A549 (cell line): ENCODE measurements at regions not wholly inside any gene's neighbourhood (a gene's known extent, or its start where the extent isn't known, plus 50 kb on each side); places are given as distances from the start of the nearest gene placed in this dataset.

ENCODE experiments used
- ATAC-seq, 2 experiments: fragments of 200-7000 bp in 1 of 2; fragments of >200 bp in 1 of 2; cut with Nextera tagmentation in 1 of 2; cut with Tn5 transposase in 1 of 2; 3 replicates each; pipeline versions ENCODE4 v1.8.0 to v1.9.1; 2018 to 2020; ENCODE audit warnings: mild to moderate bottlenecking in 1 of 2, moderate library complexity in 1 of 2
- CTCF ChIA-PET: fragments of 300-600 bp; sonication (Branson Sonifier 250); formaldehyde crosslinking; extraction: SDS; loops from one replicate; lab custom pipeline; 2021; ENCODE audit warnings: antibody characterized with exemption, inconsistent platforms; lab: Yijun Ruan, JAX
- POLR2A ChIA-PET: fragments of 350-600 bp; formaldehyde crosslinking; extraction: SDS; loops from one replicate; lab custom pipeline; 2021; ENCODE audit warnings: antibody characterized with exemption, inconsistent platforms; lab: Yijun Ruan, JAX
- DNase-seq, 2 experiments: peaks; one replicate each; pipeline versions ENCODE4 v3.0.0 to v3.0.0-alpha.2; 2011 to 2016; ENCODE audit warnings: low read depth in 1 of 2, low spot score in 1 of 2
- FAIRE-seq: peaks from 2 replicates; lab custom pipeline; 2011; peaks lifted over from hg19 to GRCh38; lab: Jason Lieb, UNC
- H3K27ac ChIP-seq, 2 experiments: fragments of >200 bp; sonication (Bioruptor Twin); formaldehyde crosslinking; 3 replicates each; pipeline ENCODE4 v1.5.1; 2016 to 2017
- H3K4me1 ChIP-seq: fragments of >200 bp; sonication (Bioruptor Twin); formaldehyde crosslinking; 3 replicates; pipeline ENCODE4 v1.6.1; 2016
- H3K4me2 ChIP-seq: fragments of >200 bp; sonication (Bioruptor Twin); formaldehyde crosslinking; 3 replicates; pipeline ENCODE4 v1.6.1; 2016
- H3K4me3 ChIP-seq: fragments of >200 bp; sonication (Bioruptor Twin); formaldehyde crosslinking; 3 replicates; pipeline ENCODE4 v1.5.1; 2016
- H3K9me3 ChIP-seq: fragments of >200 bp; sonication (Bioruptor Twin); formaldehyde crosslinking; 3 replicates; pipeline ENCODE4 v1.6.1; 2016
- ATOH8 ChIP-seq: fragments of 250-450 bp; sonication (Bioruptor Pico); IDR thresholded peaks from 2 replicates; pipeline ENCODE4 v1.5.0; 2020; ENCODE audit warnings: low read depth, mild to moderate bottlenecking, moderate library complexity
- BCL3 ChIP-seq: fragments of >200 bp; sonication (Bioruptor Twin); formaldehyde crosslinking; IDR thresholded peaks from 3 replicates; pipeline ENCODE4 v1.6.1; 2016
- CHD2 ChIP-seq: fragments of 150-350 bp; IDR thresholded peaks from 2 replicates; pipeline ENCODE4 v1.6.1; 2014; ENCODE audit warnings: low read length; ENCODE audit not compliant: partially characterized antibody
- CHD4 ChIP-seq: fragments of 200-600 bp; sonication (generic); IDR thresholded peaks from 2 replicates; pipeline ENCODE4 v1.6.1; 2016; ENCODE audit warnings: antibody characterized with exemption, mild to moderate bottlenecking, borderline replicate concordance
- EHMT2 ChIP-seq: fragments of 200-600 bp; sonication (generic); IDR thresholded peaks from 2 replicates; pipeline ENCODE4 v1.6.1; 2016; ENCODE audit warnings: antibody characterized with exemption, low read depth, mild to moderate bottlenecking, moderate library complexity
- FOXS1 ChIP-seq: fragments of 250-450 bp; sonication (Bioruptor Pico); IDR thresholded peaks from 2 replicates; pipeline ENCODE4 v1.5.0; 2020; ENCODE audit warnings: mild to moderate bottlenecking, moderate library complexity
- GATA3 ChIP-seq: IDR thresholded peaks from 2 replicates; pipeline ENCODE4 v1.6.1; 2012; ENCODE audit warnings: borderline replicate concordance
- HES2 ChIP-seq: fragments of >200 bp; sonication (Bioruptor Twin); formaldehyde crosslinking; IDR thresholded peaks from 2 replicates; pipeline ENCODE4 v1.6.1; 2016
- HEYL ChIP-seq: fragments of 250-450 bp; sonication (Bioruptor Pico); IDR thresholded peaks from 2 replicates; pipeline ENCODE4 v1.8.0; 2021; ENCODE audit warnings: mild to moderate bottlenecking, moderate library complexity
- HMGXB4 ChIP-seq: fragments of 250-450 bp; sonication (Bioruptor Pico); IDR thresholded peaks from 2 replicates; pipeline ENCODE4 v1.5.0; 2021; ENCODE audit warnings: mild to moderate bottlenecking, moderate library complexity, borderline replicate concordance
- HOXA7 ChIP-seq: fragments of 250-450 bp; sonication (Bioruptor Pico); IDR thresholded peaks from 2 replicates; pipeline ENCODE4 v1.5.0; 2020; ENCODE audit warnings: mild to moderate bottlenecking, moderate library complexity
- HOXB13 ChIP-seq: fragments of 250-450 bp; sonication (Bioruptor Pico); IDR thresholded peaks from 2 replicates; pipeline ENCODE4 v1.5.0; 2020; ENCODE audit warnings: low read depth, mild to moderate bottlenecking, moderate library complexity
- JUN ChIP-seq, 2 experiments: fragments of >200 bp; sonication (Bioruptor Twin); formaldehyde crosslinking; IDR thresholded peaks; 2 replicates in 1 of 2; 3 replicates in 1 of 2; pipeline ENCODE4 v1.6.1; 2016 to 2017
- KDM5A ChIP-seq: fragments of 200-600 bp; sonication (generic); IDR thresholded peaks from 2 replicates; pipeline ENCODE4 v1.6.1; 2016; ENCODE audit warnings: antibody characterized with exemption, mild to moderate bottlenecking
- MAZ ChIP-seq: fragments of 150-350 bp; IDR thresholded peaks from 2 replicates; pipeline ENCODE4 v1.6.1; 2014; ENCODE audit warnings: antibody characterized with exemption, low read depth, low read length, borderline replicate concordance
- PHF8 ChIP-seq: fragments of 200-600 bp; sonication (generic); IDR thresholded peaks from 2 replicates; pipeline ENCODE4 v1.6.1; 2016; ENCODE audit warnings: low read depth, mild to moderate bottlenecking, antibody characterized with exemption, moderate library complexity, borderline replicate concordance
- RAD21 ChIP-seq, 2 experiments: fragments of >200 bp in 1 of 2; sonication (Bioruptor Twin) in 1 of 2; formaldehyde crosslinking in 1 of 2; IDR thresholded peaks in 1 of 2; conservative IDR thresholded peaks in 1 of 2; 2 replicates in 1 of 2; 3 replicates in 1 of 2; pipeline ENCODE4 v1.6.1; 2012 to 2018; ENCODE audit warnings: inconsistent platforms in 1 of 2
- RFX5 ChIP-seq: fragments of 450-650 bp; IDR thresholded peaks from 2 replicates; pipeline ENCODE4 v1.7.1; 2014; ENCODE audit warnings: antibody characterized with exemption, mild to moderate bottlenecking, moderate library complexity
- SMC3 ChIP-seq: fragments of >200 bp; sonication (Bioruptor Twin); formaldehyde crosslinking; IDR thresholded peaks from 3 replicates; pipeline ENCODE4 v1.6.1; 2018; ENCODE audit warnings: inconsistent platforms
- TFCP2L1 ChIP-seq: fragments of 250-450 bp; sonication (Bioruptor Pico); IDR thresholded peaks from 2 replicates; pipeline ENCODE4 v1.5.0; 2021; ENCODE audit warnings: mild to moderate bottlenecking
- ZC3H11A ChIP-seq: fragments of 450-650 bp; IDR thresholded peaks from 2 replicates; pipeline ENCODE4 v1.6.1; 2014; ENCODE audit warnings: antibody characterized with exemption, mild to moderate bottlenecking
- ZNF302 ChIP-seq: fragments of 250-450 bp; sonication (Bioruptor Pico); IDR thresholded peaks from 2 replicates; pipeline ENCODE4 v1.9.0; 2021; ENCODE audit warnings: inconsistent platforms, mild to moderate bottlenecking, moderate library complexity
- ZSCAN20 ChIP-seq: fragments of 250-450 bp; sonication (Bioruptor Pico); IDR thresholded peaks from 2 replicates; pipeline ENCODE4 v1.8.0; 2022; ENCODE audit warnings: mild to moderate bottlenecking, moderate library complexity
- WGBS: methylation state at CpG from one replicate; pipeline ENCODE4 v1.1.6; 2017; ENCODE audit errors: missing lambda C conversion rate; 5-methylcytosine and 5-hydroxymethylcytosine counted together

GRCh38 chr9:26694381-26695297 is 198.0 kb downstream of the CAAP1 start (continued):
- TF ChIP-seq ZSCAN20 (CRISPR knock-in tag) (no peak), CHD4 (no peak)

- 46% methylated on average over 6 of the region's 6 CpGs for WGBS
- no peaks in the 10 kb centered on the region for H3K4me1 ChIP-seq
- no peak overlapping the region for H3K4me2 ChIP-seq
- TF ChIP-seq HMGXB4 (no peak), ZNF302 (CRISPR knock-in tag) (no peak), BCL3 (no peak), RFX5 (no peak), HEYL (CRISPR knock-in tag) (no peak), HOXA7 (CRISPR knock-in tag) (no peak), FOXS1 (CRISPR knock-in tag) (no peak), MAZ (no peak), HES2 (no peak), GATA3 (no peak), SMC3 (no peak), JUN (IDR thresholded peaks at IDR 0.05) (no peak), EHMT2 (no peak), CHD2 (no peak), PHF8 (no peak), ATOH8 (no peak), KDM5A (no peak)
- DNase-seq: no peak
- H3K9me3 ChIP-seq: no peaks in the 10 kb centered on the region
- no peak overlapping the region for H3K4me3 ChIP-seq
- ChIA-PET POLR2A (no interaction called here), CTCF (no interaction called here)
- no peak for FAIRE-seq
- ATAC-seq: no peak
- no peak overlapping the region for H3K27ac ChIP-seq
These were observed 203.6 kb downstream of the CAAP1 start for GRCh38 chr9:26689041-26689440.

GRCh38 chr9:26687421-26687820 is 205.2 kb downstream of the CAAP1 start:
- POLR2A ChIA-PET: no interaction called here
- no peak for DNase-seq
- no peaks in the 10 kb centered on the region for H3K4me1 ChIP-seq
- H3K9me3 ChIP-seq: no peaks in the 10 kb centered on the region
- H3K27ac ChIP-seq: no peak overlapping the region
- ATAC-seq: no peak
- WGBS: 20% methylated on average over 2 of the region's 2 CpGs
- CTCF ChIA-PET: interaction anchor here (0.8 kb wide), 2 partner anchors 14 to 18 kb away, joined by 3 read pairs; no protein-coding TSS in a partner anchor
- TF ChIP-seq HOXA7 (CRISPR knock-in tag) (no peak), CHD2 (no peak), HMGXB4 (no peak), RAD21 (conservative IDR thresholded peaks at IDR 0.05 in 1 of 2, IDR thresholded peaks at IDR 0.05 in 1 of 2) (no peak), SMC3 (no peak), TFCP2L1 (CRISPR knock-in tag) (no peak), HOXB13 (no peak), ZC3H11A (no peak), EHMT2 (no peak)
- FAIRE-seq: no peak
- H3K4me3 ChIP-seq: no peak overlapping the region
- H3K4me2 ChIP-seq: no peak overlapping the region
